HFF-Myc (cell line): ENCODE measurements at regions not wholly inside any gene's neighbourhood (a gene's known extent, or its start where the extent isn't known, plus 50 kb on each side); places are given as distances from the start of the nearest gene placed in this dataset.

Source experiments
- DNase-seq: peaks from one replicate; pipeline ENCODE4 v3.0.0-alpha.2; 2011; ENCODE audit warnings: low read depth; ENCODE audit errors: extremely low read depth
- H3K4me3 ChIP-seq: replicated peaks from 2 replicates; pipeline ENCODE4 v1.5.1; 2011; ENCODE audit warnings: low read depth, mild to moderate bottlenecking, control low read depth, low read length
- TF ChIP-seq, protein P1 (sequence below): IDR thresholded peaks from 2 replicates; pipeline ENCODE4 v1.5.1; 2012; ENCODE audit warnings: mild to moderate bottlenecking, low read depth, low read length, control low read depth; ENCODE audit errors: missing control alignments

DNA sequence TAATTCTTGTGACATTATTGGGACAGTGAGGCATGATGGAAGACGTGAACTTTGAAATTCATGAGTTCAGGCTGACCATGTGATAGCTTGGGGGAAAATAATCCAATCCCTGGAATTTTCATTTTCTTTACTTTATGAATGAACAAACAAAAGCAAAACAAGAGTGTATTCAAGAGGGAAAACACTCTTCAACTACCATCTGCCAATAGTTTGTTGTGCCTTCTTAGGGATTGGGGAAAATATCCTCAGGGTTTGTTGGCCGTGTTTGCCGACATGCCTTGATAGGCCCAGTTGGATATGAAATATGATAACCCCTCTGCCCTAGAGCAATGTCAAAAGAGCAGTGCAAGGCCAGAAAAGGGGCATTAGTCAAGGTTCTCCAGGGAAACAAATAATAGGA lies 80.8 kb upstream of the CLNK start:
- DNase-seq: no peak
- TF ChIP-seq, protein P1, sequence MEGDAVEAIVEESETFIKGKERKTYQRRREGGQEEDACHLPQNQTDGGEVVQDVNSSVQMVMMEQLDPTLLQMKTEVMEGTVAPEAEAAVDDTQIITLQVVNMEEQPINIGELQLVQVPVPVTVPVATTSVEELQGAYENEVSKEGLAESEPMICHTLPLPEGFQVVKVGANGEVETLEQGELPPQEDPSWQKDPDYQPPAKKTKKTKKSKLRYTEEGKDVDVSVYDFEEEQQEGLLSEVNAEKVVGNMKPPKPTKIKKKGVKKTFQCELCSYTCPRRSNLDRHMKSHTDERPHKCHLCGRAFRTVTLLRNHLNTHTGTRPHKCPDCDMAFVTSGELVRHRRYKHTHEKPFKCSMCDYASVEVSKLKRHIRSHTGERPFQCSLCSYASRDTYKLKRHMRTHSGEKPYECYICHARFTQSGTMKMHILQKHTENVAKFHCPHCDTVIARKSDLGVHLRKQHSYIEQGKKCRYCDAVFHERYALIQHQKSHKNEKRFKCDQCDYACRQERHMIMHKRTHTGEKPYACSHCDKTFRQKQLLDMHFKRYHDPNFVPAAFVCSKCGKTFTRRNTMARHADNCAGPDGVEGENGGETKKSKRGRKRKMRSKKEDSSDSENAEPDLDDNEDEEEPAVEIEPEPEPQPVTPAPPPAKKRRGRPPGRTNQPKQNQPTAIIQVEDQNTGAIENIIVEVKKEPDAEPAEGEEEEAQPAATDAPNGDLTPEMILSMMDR: no peak
- no peak overlapping the region for H3K4me3 ChIP-seq

DNA sequence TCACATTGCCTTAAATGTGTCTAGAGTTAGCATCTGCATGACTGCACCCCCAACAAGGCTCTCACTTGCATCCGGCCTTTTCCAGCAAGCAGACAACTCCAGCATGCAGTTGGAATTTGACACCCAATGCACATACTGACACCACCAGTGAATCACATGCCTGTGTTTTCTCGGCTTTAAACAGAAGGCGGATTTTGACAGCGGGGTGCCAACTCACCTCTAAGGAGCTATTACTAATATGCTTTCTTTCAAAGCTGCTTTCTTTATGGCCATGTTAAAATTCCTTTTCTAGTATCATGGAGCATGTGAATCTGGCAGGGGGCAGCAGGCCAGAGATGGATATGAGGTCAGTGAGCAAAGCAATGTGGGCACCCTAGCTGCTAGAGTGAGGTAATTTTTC lies 78.0 kb upstream of the CLNK start:
- TF ChIP-seq, protein P1: no peak
- DNase-seq: peak; percentile 56

GRCh38 chr4:10761903-10762302 lies 77.3 kb upstream of the CLNK start:
- TF ChIP-seq, protein P1: no peak
- no peak overlapping the region for H3K4me3 ChIP-seq
- DNase-seq: no peak

More for the DNA sequence above, 78.0 kb upstream of the CLNK start:
- no peak overlapping the region for H3K4me3 ChIP-seq

DNA sequence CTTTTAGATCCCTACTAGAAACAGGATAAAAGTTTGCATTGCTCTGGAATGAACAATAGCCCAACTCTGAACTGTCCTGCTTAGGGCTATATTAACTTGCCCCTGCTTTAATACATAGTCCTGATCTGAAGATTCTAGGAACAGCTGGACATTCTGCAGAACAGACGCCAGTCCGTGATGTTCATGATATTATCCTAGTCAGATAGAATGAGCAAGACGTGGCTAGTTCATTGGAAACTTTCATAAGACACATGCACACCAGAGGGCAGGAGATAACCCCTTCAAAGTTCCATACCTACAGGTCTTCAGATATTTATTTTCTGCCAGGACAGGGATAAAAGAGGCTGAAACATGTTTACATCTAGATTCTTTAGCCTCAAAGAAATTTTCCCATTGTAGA lies 75.5 kb upstream of the CLNK start:
- no peak for DNase-seq
- H3K4me3 ChIP-seq: no peak overlapping the region
- TF ChIP-seq, protein P1: no peak

DNA sequence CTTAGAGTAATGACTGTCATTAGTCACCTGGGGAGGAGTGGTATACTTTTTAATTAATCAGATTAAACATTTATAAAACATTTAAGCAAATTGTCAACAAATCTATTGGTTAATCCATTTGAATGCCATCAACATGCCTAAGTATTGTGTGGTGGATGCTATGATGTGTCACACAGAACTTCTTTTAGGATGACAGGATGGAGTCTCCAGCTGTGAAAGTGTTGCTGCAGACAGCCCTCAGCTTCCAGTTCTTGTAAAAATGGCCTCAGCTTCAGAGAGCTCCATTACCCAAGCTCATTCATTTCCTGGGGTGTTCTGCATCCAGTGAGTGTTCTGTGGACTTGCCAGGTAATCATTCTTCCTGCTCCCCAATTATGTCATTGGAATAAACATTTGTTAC lies 74.3 kb upstream of the CLNK start:
- H3K4me3 ChIP-seq: no peak overlapping the region
- no peak for DNase-seq
- TF ChIP-seq, protein P1: no peak

DNA sequence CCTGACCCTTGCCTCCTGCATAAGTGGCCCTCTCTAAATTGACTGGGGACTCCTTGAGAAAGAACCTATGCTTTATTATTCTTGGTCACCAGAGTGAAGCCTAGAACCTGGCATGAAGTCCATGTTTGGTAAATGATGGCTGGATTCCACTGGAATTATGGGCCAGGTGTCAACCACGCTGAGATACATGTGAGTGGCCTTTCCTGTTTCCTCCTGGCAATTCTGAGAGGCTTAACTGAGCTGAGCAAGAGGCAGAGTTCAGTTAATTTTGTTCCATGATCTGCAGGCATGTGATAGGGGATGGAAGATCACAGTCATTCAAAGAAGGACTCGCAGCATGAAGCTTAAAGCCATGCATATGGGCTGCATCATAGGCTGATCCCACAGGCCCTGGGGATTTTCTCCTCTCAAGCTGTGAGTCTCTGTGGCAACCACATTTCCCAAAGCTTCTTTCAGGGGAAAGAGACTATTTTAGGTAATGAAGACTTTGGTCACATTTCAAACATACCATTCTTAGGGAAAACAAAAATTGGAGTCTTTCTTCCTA lies 69.4 kb upstream of the CLNK start:
- DNase-seq: no peak
- H3K4me3 ChIP-seq: no peak overlapping the region
- TF ChIP-seq, protein P1: no peak

DNA sequence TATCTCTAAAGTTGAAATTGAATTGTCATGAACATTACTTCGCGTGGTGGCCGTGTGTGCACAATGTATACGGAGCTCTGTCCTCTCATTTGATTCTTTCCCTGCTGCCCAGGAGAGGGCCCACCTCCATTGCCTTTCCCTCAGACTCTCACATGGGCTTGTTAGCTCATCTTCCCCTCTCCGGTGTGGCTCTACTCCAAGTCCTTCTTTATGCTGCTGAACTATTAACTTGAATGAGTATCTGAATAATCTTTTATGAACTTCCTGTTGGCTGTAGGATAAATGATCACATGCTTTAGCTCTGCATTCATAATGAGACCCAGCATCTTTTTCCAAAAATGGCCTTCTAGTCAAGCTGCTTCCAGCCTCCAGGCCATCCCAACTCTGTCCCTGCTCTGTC lies 68.8 kb upstream of the CLNK start:
- no peak for DNase-seq
- H3K4me3 ChIP-seq: no peak overlapping the region
- TF ChIP-seq, protein P1: no peak
